GM18868 (cell line): ENCODE measurements at regions not wholly inside any gene's neighbourhood (a gene's known extent, or its start where the extent isn't known, plus 50 kb on each side); places are given as distances from the start of the nearest gene placed in this dataset.
"Not testable (repeated sequence)": the region's sequence is repeated elsewhere in the genome, so short reads cannot be mapped to it uniquely, and the experiment has no call there.

Experiments
- ATAC-seq: cut with Tn5 transposase; IDR thresholded peaks from one replicate; pipeline ENCODE4 v1.9.1; 2021; ENCODE audit warnings: mild to moderate bottlenecking, moderate library complexity; ENCODE audit not compliant: unreplicated experiment

- ATAC-seq = not testable (repeated sequence)
Observed at GRCh38 chr13:55178582-55178981, 1962.1 kb upstream of the PRR20A start.

- ATAC-seq = no peak
Observed at GRCh38 chr13:55190996-55191395, 1949.7 kb upstream of the PRR20A start.

- no peak for ATAC-seq
Observed at GRCh38 chr13:55199134-55199533, 1941.6 kb upstream of the PRR20A start.

- no peak for ATAC-seq
Observed at GRCh38 chr13:55214841-55215345, 1925.8 kb upstream of the PRR20A start.

GRCh38 chr13:55219538-55219937 lies 1921.2 kb upstream of the PRR20A start:
- ATAC-seq = no peak

GRCh38 chr13:55229906-55230569 lies 1910.7 kb upstream of the PRR20A start:
- ATAC-seq = no peak

GRCh38 chr13:55230570-55230908 lies 1910.2 kb upstream of the PRR20A start:
- no peak for ATAC-seq

GRCh38 chr13:55234311-55234710 lies 1906.4 kb upstream of the PRR20A start:
- no peak for ATAC-seq

GRCh38 chr13:55245005-55245644 lies 1895.6 kb upstream of the PRR20A start:
- ATAC-seq = no peak

GRCh38 chr13:55255236-55255635 lies 1885.5 kb upstream of the PRR20A start:
- ATAC-seq = no peak

- ATAC-seq = no peak
Observed at GRCh38 chr13:55263045-55263444, 1877.7 kb upstream of the PRR20A start.

- no peak for ATAC-seq
Observed at GRCh38 chr13:55266644-55267043, 1874.1 kb upstream of the PRR20A start.

GRCh38 chr13:55298201-55298600 lies 1842.5 kb upstream of the PRR20A start:
- ATAC-seq = no peak

- ATAC-seq = no peak
Observed at GRCh38 chr13:55302568-55302967, 1838.2 kb upstream of the PRR20A start.

GRCh38 chr13:55307909-55308308 lies 1832.8 kb upstream of the PRR20A start:
- no peak for ATAC-seq

GRCh38 chr13:55341891-55342290 lies 1798.8 kb upstream of the PRR20A start:
- ATAC-seq = no peak

GRCh38 chr13:55345224-55345623 lies 1795.5 kb upstream of the PRR20A start:
- no peak for ATAC-seq

- no peak for ATAC-seq
Observed at GRCh38 chr13:55347528-55347927, 1793.2 kb upstream of the PRR20A start.

GRCh38 chr13:55359067-55359466 lies 1781.7 kb upstream of the PRR20A start:
- no peak for ATAC-seq

- ATAC-seq = no peak
Observed at GRCh38 chr13:55361141-55361540, 1779.6 kb upstream of the PRR20A start.

- no peak for ATAC-seq
Observed at GRCh38 chr13:55366676-55367075, 1774.0 kb upstream of the PRR20A start.

- ATAC-seq = no peak
Observed at GRCh38 chr13:55394470-55394869, 1746.2 kb upstream of the PRR20A start.

GRCh38 chr13:55402870-55403269 lies 1737.8 kb upstream of the PRR20A start:
- no peak for ATAC-seq
